Loucy (cell line): ENCODE measurements at regions not wholly inside any gene's neighbourhood (a gene's known extent, or its start where the extent isn't known, plus 50 kb on each side); places are given as distances from the start of the nearest gene placed in this dataset.
"Not testable (repeated sequence)": the region's sequence is repeated elsewhere in the genome, so short reads cannot be mapped to it uniquely, and the experiment has no call there.

Source experiments
- H2AFZ ChIP-seq: fragments of 200-600 bp; sonication (generic); 2 replicates; pipeline ENCODE4 v1.6.0; 2016; ENCODE audit warnings: antibody characterized with exemption, mild to moderate bottlenecking, low read length, moderate library complexity
- H3F3A ChIP-seq: fragments of 200-600 bp; 2 replicates; pipeline ENCODE4 v1.6.0; 2016; ENCODE audit warnings: antibody characterized with exemption, low read depth, mild to moderate bottlenecking
- H3K27me3 ChIP-seq: fragments of 200-600 bp; sonication (generic); 2 replicates; pipeline ENCODE4 v1.6.1; 2014; ENCODE audit warnings: low read length, mild to moderate bottlenecking; ENCODE audit not compliant: insufficient read depth, poor library complexity, severe bottlenecking
- H3K36me3 ChIP-seq: fragments of 200-600 bp; sonication (generic); 2 replicates; pipeline ENCODE4 v1.6.1; 2016; ENCODE audit warnings: low read length; ENCODE audit not compliant: insufficient read depth
- H3K4me1 ChIP-seq: fragments of 200-600 bp; sonication (generic); 2 replicates; pipeline ENCODE4 v1.5.1; 2014; ENCODE audit warnings: low read length, mild to moderate bottlenecking; ENCODE audit not compliant: insufficient read depth, poor library complexity, severe bottlenecking
- H3K4me2 ChIP-seq: fragments of 200-600 bp; sonication (generic); 2 replicates; pipeline ENCODE4 v1.6.0; 2014; ENCODE audit warnings: antibody characterized with exemption, low read length, low read depth, mild to moderate bottlenecking; ENCODE audit not compliant: poor library complexity, severe bottlenecking
- H3K4me3 ChIP-seq: fragments of 200-600 bp; sonication (generic); 2 replicates; pipeline ENCODE4 v1.5.1; 2014; ENCODE audit warnings: low read length, mild to moderate bottlenecking, mixed read lengths; ENCODE audit not compliant: poor library complexity, severe bottlenecking
- H3K79me2 ChIP-seq: fragments of 200-600 bp; sonication (generic); 2 replicates; pipeline ENCODE4 v1.6.1; 2014; ENCODE audit warnings: low read length; ENCODE audit not compliant: insufficient read depth
- H3K9ac ChIP-seq: fragments of 200-600 bp; sonication (generic); 2 replicates; pipeline ENCODE4 v1.6.0; 2014; ENCODE audit warnings: mild to moderate bottlenecking, low read depth, low read length, moderate library complexity; ENCODE audit not compliant: poor library complexity, severe bottlenecking
- H3K9me2 ChIP-seq: fragments of 200-600 bp; sonication (generic); replicated peaks from 2 replicates; pipeline ENCODE4 v1.6.1; 2016; ENCODE audit warnings: low read depth, low read length, mixed read lengths
- H3K9me3 ChIP-seq: fragments of 200-600 bp; sonication (generic); 2 replicates; pipeline ENCODE4 v1.6.1; 2014; ENCODE audit warnings: mild to moderate bottlenecking, antibody characterized with exemption, low read length, low read depth; ENCODE audit not compliant: insufficient read depth
- H4K20me1 ChIP-seq: fragments of 200-600 bp; sonication (generic); 2 replicates; pipeline ENCODE4 v1.6.0; 2014; ENCODE audit warnings: antibody characterized with exemption, low read length, mild to moderate bottlenecking; ENCODE audit not compliant: insufficient read depth, poor library complexity, severe bottlenecking
- CTCF ChIP-seq: fragments of 200-600 bp; sonication (generic); conservative IDR thresholded peaks from 2 replicates; pipeline ENCODE4 v1.5.1; 2014; ENCODE audit warnings: mild to moderate bottlenecking, antibody characterized with exemption, low read length
- EZH2phosphoT487 ChIP-seq: fragments of 200-600 bp; IDR thresholded peaks from 2 replicates; pipeline ENCODE4 v1.6.1; 2018; ENCODE audit warnings: antibody characterized with exemption, mild to moderate bottlenecking, moderate library complexity, borderline replicate concordance

- H3K36me3 ChIP-seq, result no peaks in the 10 kb centered on the region
- peaks cover 11% of the 10 kb centered on the region for H3K9me3 ChIP-seq
- no peak overlapping the region for H2AFZ ChIP-seq
- H3K9ac ChIP-seq, result no peak overlapping the region
- H3K27me3 ChIP-seq, result peaks cover 5% of the 10 kb centered on the region
- H3K9me2 ChIP-seq, result no peaks in the 10 kb centered on the region
- no peak overlapping the region for H3K4me2 ChIP-seq
- TF ChIP-seq EZH2phosphoT487 (no peak), CTCF (no peak)
- no peaks in the 10 kb centered on the region for H3K4me1 ChIP-seq
- H3K4me3 ChIP-seq, result no peak overlapping the region
- H3F3A ChIP-seq, result no peaks in the 10 kb centered on the region
- H3K79me2 ChIP-seq, result no peaks in the 10 kb centered on the region
- H4K20me1 ChIP-seq, result no peaks in the 10 kb centered on the region
These were observed 128.1 kb upstream of the BCL9 start for GRCh38 chr1:147413110-147413605.

GRCh38 chr1:147414505-147415163, 126.7 kb upstream of the BCL9 start:
- no peak overlapping the region for H2AFZ ChIP-seq
- no peaks in the 10 kb centered on the region for H3K4me1 ChIP-seq
- H3K36me3 ChIP-seq, result no peaks in the 10 kb centered on the region
- TF ChIP-seq CTCF (no peak), EZH2phosphoT487 (no peak)
- no peaks in the 10 kb centered on the region for H3K9me2 ChIP-seq
- no peak overlapping the region for H3K9ac ChIP-seq
- no peak overlapping the region for H3K4me2 ChIP-seq
- no peaks in the 10 kb centered on the region for H3F3A ChIP-seq
- peaks cover 5% of the 10 kb centered on the region for H3K27me3 ChIP-seq
- peaks cover 8% of the 10 kb centered on the region; the same call in 1 of the 2 replicates for H3K9me3 ChIP-seq
- no peak overlapping the region for H3K4me3 ChIP-seq
- no peaks in the 10 kb centered on the region for H4K20me1 ChIP-seq
- no peaks in the 10 kb centered on the region for H3K79me2 ChIP-seq

GRCh38 chr1:147417024-147417423, 124.3 kb upstream of the BCL9 start:
- H2AFZ ChIP-seq, result no peak overlapping the region
- H3K4me1 ChIP-seq, result no peaks in the 10 kb centered on the region
- H3F3A ChIP-seq, result no peaks in the 10 kb centered on the region
- H3K9me3 ChIP-seq, result no peaks in the 10 kb centered on the region
- H3K9ac ChIP-seq, result no peak overlapping the region
- no peak overlapping the region for H3K4me2 ChIP-seq
- no peaks in the 10 kb centered on the region for H4K20me1 ChIP-seq
- H3K9me2 ChIP-seq, result no peaks in the 10 kb centered on the region
- H3K27me3 ChIP-seq, result peaks cover 5% of the 10 kb centered on the region
- H3K36me3 ChIP-seq, result no peaks in the 10 kb centered on the region
- TF ChIP-seq EZH2phosphoT487 (no peak), CTCF (no peak)
- no peaks in the 10 kb centered on the region for H3K79me2 ChIP-seq
- no peak overlapping the region for H3K4me3 ChIP-seq

DNA sequence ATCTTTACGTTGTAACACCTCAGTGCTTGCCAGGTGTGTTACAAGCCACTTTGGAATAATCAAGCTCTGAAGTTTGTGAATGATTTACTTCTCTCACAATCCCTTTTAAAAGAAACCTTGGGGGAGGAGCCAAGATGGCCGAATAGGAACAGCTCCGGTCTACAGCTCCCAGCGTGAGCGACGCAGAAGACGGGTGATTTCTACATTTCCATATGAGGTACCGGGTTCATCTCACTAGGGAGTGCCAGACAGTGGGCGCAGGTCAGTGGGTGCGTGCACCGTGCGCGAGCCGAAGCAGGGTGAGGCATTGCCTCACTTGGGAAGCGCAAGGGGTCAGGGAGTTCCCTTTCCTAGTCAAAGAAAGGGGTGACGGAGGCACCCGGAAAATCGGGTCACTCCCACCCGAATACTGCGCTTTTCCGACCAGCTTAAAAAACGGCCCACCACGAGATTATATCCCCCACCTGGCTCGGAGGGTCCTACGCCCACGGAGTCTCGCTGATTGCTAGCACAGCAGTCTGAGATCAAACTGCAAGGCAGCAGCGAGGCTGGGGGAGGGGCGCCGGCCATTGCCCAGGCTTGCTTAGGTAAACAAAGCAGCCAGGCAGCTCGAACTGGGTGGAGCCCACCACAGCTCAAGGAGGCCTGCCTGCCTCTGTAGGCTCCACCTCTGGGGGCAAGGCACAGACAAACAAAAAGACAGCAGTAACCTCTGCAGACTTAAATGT, 118.0 kb upstream of the BCL9 start:
- not testable (repeated sequence) for H3K4me2 ChIP-seq, H3K4me1 ChIP-seq, H3K79me2 ChIP-seq, H3K27me3 ChIP-seq, H2AFZ ChIP-seq, H3K9me2 ChIP-seq, H3K9me3 ChIP-seq, H3K9ac ChIP-seq, H3K4me3 ChIP-seq, H4K20me1 ChIP-seq, H3K36me3 ChIP-seq, H3F3A ChIP-seq
